ENCODE measurements at regions not wholly inside any gene's neighbourhood (a gene's known extent, or its start where the extent isn't known, plus 50 kb on each side); places are given as distances from the start of the nearest gene placed in this dataset.

DNA sequence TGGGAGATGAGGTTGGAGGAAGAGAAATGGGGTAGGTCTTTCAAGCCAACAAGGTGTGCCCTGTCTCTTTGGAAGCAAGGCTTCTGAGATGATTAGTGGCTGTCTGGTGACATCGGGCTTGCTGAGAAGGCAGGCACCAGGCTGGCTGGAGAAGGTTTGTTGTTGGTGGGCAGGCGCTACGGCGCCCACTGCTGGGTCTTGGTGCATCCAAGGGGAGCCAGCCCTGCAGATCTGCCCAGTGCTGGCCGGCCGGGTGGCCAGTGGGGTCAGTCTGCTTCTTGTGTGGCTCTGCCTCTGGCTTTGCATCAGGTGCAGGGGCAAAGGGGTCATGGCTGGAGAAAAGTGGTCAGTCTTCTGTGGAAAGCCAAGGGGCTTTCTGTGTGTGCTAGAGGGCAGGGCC, 126.2 kb downstream of the TLR5 start:
- TF ChIP-seq JUND (IDR thresholded peaks at IDR 0.05), result no peak
- TF ChIP-seq, protein P1, sequence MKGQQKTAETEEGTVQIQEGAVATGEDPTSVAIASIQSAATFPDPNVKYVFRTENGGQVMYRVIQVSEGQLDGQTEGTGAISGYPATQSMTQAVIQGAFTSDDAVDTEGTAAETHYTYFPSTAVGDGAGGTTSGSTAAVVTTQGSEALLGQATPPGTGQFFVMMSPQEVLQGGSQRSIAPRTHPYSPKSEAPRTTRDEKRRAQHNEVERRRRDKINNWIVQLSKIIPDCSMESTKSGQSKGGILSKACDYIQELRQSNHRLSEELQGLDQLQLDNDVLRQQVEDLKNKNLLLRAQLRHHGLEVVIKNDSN (IDR thresholded peaks at IDR 0.05; ENCODE audit: borderline replicate concordance, low read depth), result no peak
- TF ChIP-seq, protein P2, sequence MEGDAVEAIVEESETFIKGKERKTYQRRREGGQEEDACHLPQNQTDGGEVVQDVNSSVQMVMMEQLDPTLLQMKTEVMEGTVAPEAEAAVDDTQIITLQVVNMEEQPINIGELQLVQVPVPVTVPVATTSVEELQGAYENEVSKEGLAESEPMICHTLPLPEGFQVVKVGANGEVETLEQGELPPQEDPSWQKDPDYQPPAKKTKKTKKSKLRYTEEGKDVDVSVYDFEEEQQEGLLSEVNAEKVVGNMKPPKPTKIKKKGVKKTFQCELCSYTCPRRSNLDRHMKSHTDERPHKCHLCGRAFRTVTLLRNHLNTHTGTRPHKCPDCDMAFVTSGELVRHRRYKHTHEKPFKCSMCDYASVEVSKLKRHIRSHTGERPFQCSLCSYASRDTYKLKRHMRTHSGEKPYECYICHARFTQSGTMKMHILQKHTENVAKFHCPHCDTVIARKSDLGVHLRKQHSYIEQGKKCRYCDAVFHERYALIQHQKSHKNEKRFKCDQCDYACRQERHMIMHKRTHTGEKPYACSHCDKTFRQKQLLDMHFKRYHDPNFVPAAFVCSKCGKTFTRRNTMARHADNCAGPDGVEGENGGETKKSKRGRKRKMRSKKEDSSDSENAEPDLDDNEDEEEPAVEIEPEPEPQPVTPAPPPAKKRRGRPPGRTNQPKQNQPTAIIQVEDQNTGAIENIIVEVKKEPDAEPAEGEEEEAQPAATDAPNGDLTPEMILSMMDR (IDR thresholded peaks at IDR 0.05), result no peak
- TF ChIP-seq, protein P3, sequence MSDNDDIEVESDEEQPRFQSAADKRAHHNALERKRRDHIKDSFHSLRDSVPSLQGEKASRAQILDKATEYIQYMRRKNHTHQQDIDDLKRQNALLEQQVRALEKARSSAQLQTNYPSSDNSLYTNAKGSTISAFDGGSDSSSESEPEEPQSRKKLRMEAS (IDR thresholded peaks at IDR 0.05; ENCODE audit: low read depth), result no peak
- TF ChIP-seq EZH2phosphoT487 (IDR thresholded peaks at IDR 0.05; ENCODE audit: borderline replicate concordance, low read depth), result no peak
- no peak for TF ChIP-seq EP300 (IDR thresholded peaks at IDR 0.05; ENCODE audit: borderline replicate concordance in 1 of 2, low read depth in 1 of 2, low read length in 1 of 2)
- no peak for TF ChIP-seq POLR2AphosphoS5 (IDR thresholded peaks at IDR 0.05; ENCODE audit: low read depth, low read length)
- no peak for TF ChIP-seq NFIC (IDR thresholded peaks at IDR 0.05; ENCODE audit: borderline replicate concordance)
- no peak for TF ChIP-seq TAF1 (IDR thresholded peaks at IDR 0.05; ENCODE audit: borderline replicate concordance, low read depth, low read length)
- no peak for TF ChIP-seq CHD2 (IDR thresholded peaks at IDR 0.05; ENCODE audit: low read length, partially characterized antibody)
- no peak for TF ChIP-seq RAD21 (IDR thresholded peaks at IDR 0.05; ENCODE audit: low read length)
- TF ChIP-seq SMC3 (IDR thresholded peaks at IDR 0.05; ENCODE audit: low read depth, low read length), result no peak
